HEK293T (cell line): ENCODE measurements at regions not wholly inside any gene's neighbourhood (a gene's known extent, or its start where the extent isn't known, plus 50 kb on each side); places are given as distances from the start of the nearest gene placed in this dataset.

ENCODE experiments used
- ARNT ChIP-seq: fragments of 450-650 bp; IDR thresholded peaks from 2 replicates; pipeline ENCODE4 v1.6.1; 2017; ENCODE audit warnings: mild to moderate bottlenecking
- BHLHE40 ChIP-seq: fragments of 450-650 bp; IDR thresholded peaks from 2 replicates; pipeline ENCODE4 v1.6.1; 2016; ENCODE audit warnings: mild to moderate bottlenecking, moderate library complexity, borderline replicate concordance
- CTBP1 ChIP-seq: fragments of 450-650 bp; IDR thresholded peaks from 2 replicates; pipeline ENCODE4 v1.6.1; 2016; ENCODE audit warnings: borderline replicate concordance
- ELF4 ChIP-seq: fragments of 450-650 bp; IDR thresholded peaks from 2 replicates; pipeline ENCODE4 v1.6.1; 2017; ENCODE audit warnings: antibody characterized with exemption
- FOXA1 ChIP-seq: fragments of 450-650 bp; IDR thresholded peaks from 2 replicates; pipeline ENCODE4 v1.6.1; 2016; ENCODE audit warnings: mild to moderate bottlenecking
- FOXK2 ChIP-seq: fragments of 450-650 bp; IDR thresholded peaks from 2 replicates; pipeline ENCODE4 v1.6.1; 2016; ENCODE audit warnings: mild to moderate bottlenecking
- FOXM1 ChIP-seq: fragments of 450-650 bp; IDR thresholded peaks from 2 replicates; pipeline ENCODE4 v1.6.1; 2017; ENCODE audit warnings: mild to moderate bottlenecking, borderline replicate concordance
- HDGF ChIP-seq: fragments of 450-650 bp; IDR thresholded peaks from 2 replicates; pipeline ENCODE4 v1.6.1; 2017; ENCODE audit warnings: antibody characterized with exemption, borderline replicate concordance
- L3MBTL2 ChIP-seq: fragments of 450-650 bp; conservative IDR thresholded peaks from 2 replicates; pipeline ENCODE4 v1.6.1; 2016; ENCODE audit warnings: mild to moderate bottlenecking
- SP1 ChIP-seq: fragments of 450-650 bp; IDR thresholded peaks from 2 replicates; pipeline ENCODE4 v1.6.1; 2017
- SUZ12 ChIP-seq: fragments of 450-650 bp; IDR thresholded peaks from 2 replicates; pipeline ENCODE4 v1.6.1; 2016; ENCODE audit warnings: mild to moderate bottlenecking

DNA sequence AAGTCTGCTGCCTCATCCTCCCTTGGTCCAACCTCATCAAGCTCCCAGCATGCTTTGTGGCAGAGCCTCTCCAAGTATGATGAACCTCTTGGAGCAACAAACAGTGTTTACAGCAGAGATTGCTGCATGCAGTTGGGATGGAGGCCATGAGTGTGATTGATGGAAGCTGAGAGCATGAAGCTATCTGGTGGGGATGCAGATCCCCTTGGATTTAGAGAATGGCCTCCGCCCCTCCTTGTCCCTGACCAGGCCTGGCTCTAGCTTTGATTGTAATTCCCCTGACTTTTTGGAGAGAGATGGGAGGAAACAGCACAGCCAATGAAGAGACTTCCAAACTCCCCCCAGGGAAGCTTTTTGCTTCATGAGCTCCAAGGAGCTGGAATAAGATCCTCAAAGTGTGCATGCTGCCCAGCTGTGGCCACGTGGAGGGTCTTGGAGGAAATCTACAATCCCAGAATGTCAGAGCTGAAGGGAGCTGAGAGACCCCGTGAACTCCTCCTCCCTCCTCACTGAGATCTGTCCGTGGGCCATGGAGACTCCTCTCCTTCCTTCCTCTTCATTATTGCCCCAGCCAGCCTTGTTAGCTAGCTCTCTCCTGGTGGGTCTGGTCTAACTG lies 165.3 kb upstream of the USP24 start:
- TF ChIP-seq SUZ12 (no peak), HDGF (no peak), FOXK2 (no peak), FOXM1 (no peak), BHLHE40 (no peak), ELF4 (no peak), FOXA1 (no peak), CTBP1 (no peak), SP1 (no peak), L3MBTL2 (no peak), ARNT (no peak)
